IMR-90 (cell line): ENCODE measurements at regions not wholly inside any gene's neighbourhood (a gene's known extent, or its start where the extent isn't known, plus 50 kb on each side); places are given as distances from the start of the nearest gene placed in this dataset.

ENCODE experiments used
- ATAC-seq: fragments of 200-7000 bp; cut with Tn5 transposase; 2 replicates; pipeline ENCODE4 v1.9.1; 2020; ENCODE audit warnings: low read depth, mild to moderate bottlenecking, moderate library complexity
- BruUV-seq: library from RNA; stranded (reverse); fragments of 400-500 nt; replicated peaks from 2 replicates; lab custom pipeline; 2021; lab: Mats Ljungman, UMichigan
- CTCF ChIA-PET: fragments of 300-600 bp; formaldehyde crosslinking; extraction: SDS; loops from one replicate; lab custom pipeline; 2021; ENCODE audit warnings: antibody characterized with exemption; lab: Yijun Ruan, JAX
- POLR2A ChIA-PET: fragments of 300-600 bp; sonication (Branson Sonifier 250); formaldehyde crosslinking; loops from one replicate; lab custom pipeline; 2022; ENCODE audit warnings: antibody characterized with exemption; ENCODE audit not compliant: unreplicated experiment; lab: Charles Lee
- DNase-seq: peaks from one replicate; pipeline ENCODE4 v3.0.0; 2013
- H2AFZ ChIP-seq: replicated peaks from 2 replicates; pipeline ENCODE3; 2013; ENCODE audit warnings: low read length, mild to moderate bottlenecking; ENCODE audit not compliant: poor library complexity
- H2AK5ac ChIP-seq: 2 replicates; pipeline ENCODE4 v1.6.1; 2013; ENCODE audit warnings: low read depth, low read length, inconsistent platforms
- H2AK9ac ChIP-seq: replicated peaks from 2 replicates; pipeline ENCODE3; 2013; ENCODE audit warnings: mild to moderate bottlenecking, low read depth, low read length, moderate library complexity; ENCODE audit not compliant: poor library complexity
- H2BK120ac ChIP-seq: 2 replicates; pipeline ENCODE4 v1.6.1; 2013; ENCODE audit warnings: low read depth, low read length, inconsistent platforms
- H2BK15ac ChIP-seq: 3 replicates; pipeline ENCODE4 v1.6.1; 2013; ENCODE audit warnings: low read depth, low read length, inconsistent platforms
- H2BK20ac ChIP-seq: 2 replicates; pipeline ENCODE4 v1.6.1; 2013; ENCODE audit warnings: low read depth, mild to moderate bottlenecking, inconsistent platforms, low read length, moderate library complexity
- H2BK5ac ChIP-seq: 2 replicates; pipeline ENCODE4 v1.6.1; 2013; ENCODE audit warnings: mild to moderate bottlenecking, low read depth, low read length, inconsistent platforms; ENCODE audit not compliant: poor library complexity, severe bottlenecking
- H3K14ac ChIP-seq: replicated peaks from 2 replicates; pipeline ENCODE4 v1.6.1; 2013; ENCODE audit warnings: low read depth, low read length, inconsistent platforms
- H3K18ac ChIP-seq: 2 replicates; pipeline ENCODE4 v1.6.1; 2013; ENCODE audit warnings: low read depth, low read length, control low read depth
- H3K23ac ChIP-seq: 2 replicates; pipeline ENCODE4 v1.6.1; 2013; ENCODE audit warnings: low read depth, low read length, inconsistent platforms
- H3K27ac ChIP-seq: 2 replicates; pipeline ENCODE4 v1.5.1; 2013; ENCODE audit warnings: mild to moderate bottlenecking, control low read depth, low read length; ENCODE audit not compliant: insufficient read depth
- H3K27me3 ChIP-seq: 2 replicates; pipeline ENCODE4 v1.6.1; 2013; ENCODE audit warnings: low read length; ENCODE audit not compliant: control insufficient read depth, insufficient read depth
- H3K36me3 ChIP-seq: 2 replicates; pipeline ENCODE4 v1.6.1; 2013; ENCODE audit warnings: low read length, mixed read lengths; ENCODE audit not compliant: control insufficient read depth, insufficient read depth
- H3K4ac ChIP-seq: 2 replicates; pipeline ENCODE4 v1.6.1; 2013; ENCODE audit warnings: low read depth, low read length, inconsistent platforms
- H3K4me1 ChIP-seq: 2 replicates; pipeline ENCODE4 v1.6.1; 2013; ENCODE audit warnings: low read length, mixed read lengths; ENCODE audit not compliant: control insufficient read depth, insufficient read depth
- H3K4me2 ChIP-seq: 2 replicates; pipeline ENCODE4 v1.6.1; 2013; ENCODE audit warnings: low read depth, mild to moderate bottlenecking, control low read depth, low read length, moderate library complexity
- H3K4me3 ChIP-seq: 2 replicates; pipeline ENCODE4 v1.5.1; 2013; ENCODE audit warnings: low read depth, mild to moderate bottlenecking, control low read depth, low read length, moderate library complexity; ENCODE audit not compliant: insufficient read depth
- H3K56ac ChIP-seq: 2 replicates; pipeline ENCODE4 v1.6.1; 2013; ENCODE audit warnings: low read length, inconsistent platforms; ENCODE audit not compliant: insufficient read depth; ENCODE audit errors: extremely low read depth
- H3K79me1 ChIP-seq, 2 experiments: 2 replicates each; pipeline ENCODE4 v1.6.1; 2013; ENCODE audit warnings: low read length in 2 of 2, inconsistent platforms in 1 of 2, low read depth in 1 of 2
- H3K9ac ChIP-seq: 2 replicates; pipeline ENCODE4 v1.6.1; 2013; ENCODE audit warnings: low read depth, low read length, control low read depth
- H3K9me1 ChIP-seq: 2 replicates; pipeline ENCODE4 v1.6.1; 2013; ENCODE audit warnings: low read length, inconsistent platforms; ENCODE audit not compliant: insufficient read depth
- H3K9me3 ChIP-seq: 2 replicates; pipeline ENCODE4 v1.6.1; 2013; ENCODE audit warnings: low read length; ENCODE audit not compliant: control insufficient read depth, insufficient read depth
- H4K20me1 ChIP-seq: 2 replicates; pipeline ENCODE4 v1.6.1; 2013; ENCODE audit warnings: low read length, inconsistent platforms; ENCODE audit not compliant: insufficient read depth
- H4K5ac ChIP-seq: 2 replicates; pipeline ENCODE4 v1.6.1; 2013; ENCODE audit warnings: mild to moderate bottlenecking, low read depth, low read length, control low read depth
- H4K8ac ChIP-seq, 2 experiments: 2 replicates each; pipeline ENCODE4 v1.6.1; 2013; ENCODE audit warnings: low read depth in 2 of 2, low read length in 2 of 2, control low read depth in 1 of 2, inconsistent platforms in 1 of 2
- H4K91ac ChIP-seq: 2 replicates; pipeline ENCODE4 v1.6.1; 2013; ENCODE audit warnings: low read depth, low read length, inconsistent platforms; ENCODE audit not compliant: insufficient read depth
- BHLHE40 ChIP-seq: fragments of 150-350 bp; IDR thresholded peaks from 2 replicates; pipeline ENCODE4 v1.6.1; 2016; ENCODE audit warnings: mild to moderate bottlenecking, low read depth, low read length
- CEBPB ChIP-seq: IDR thresholded peaks from 2 replicates; pipeline ENCODE4 v1.6.1; 2012; ENCODE audit warnings: low read depth, low read length, improper control_type of control experiment
- CHD1 ChIP-seq: IDR thresholded peaks from 2 replicates; pipeline ENCODE4 v1.6.1; 2012; ENCODE audit warnings: low read depth, low read length, improper control_type of control experiment
- FOS ChIP-seq: fragments of 150-350 bp; IDR thresholded peaks from 2 replicates; pipeline ENCODE4 v1.6.1; 2016; ENCODE audit warnings: low read depth, low read length
- MAFK ChIP-seq: IDR thresholded peaks from 2 replicates; pipeline ENCODE4 v1.6.1; 2012; ENCODE audit warnings: low read depth, low read length, improper control_type of control experiment
- MAZ ChIP-seq: IDR thresholded peaks from 2 replicates; pipeline ENCODE4 v1.6.1; 2012; ENCODE audit warnings: low read depth, mild to moderate bottlenecking, low read length, improper control_type of control experiment, moderate library complexity, borderline replicate concordance
- MXI1 ChIP-seq: IDR thresholded peaks from 2 replicates; pipeline ENCODE4 v1.6.1; 2012; ENCODE audit warnings: low read depth, mild to moderate bottlenecking, low read length, moderate library complexity, borderline replicate concordance
- NFE2L2 ChIP-seq: fragments of 150-350 bp; IDR thresholded peaks from 2 replicates; pipeline ENCODE4 v1.6.1; 2016; ENCODE audit warnings: low read depth, mild to moderate bottlenecking, low read length
- POLR2A ChIP-seq: IDR thresholded peaks from 2 replicates; pipeline ENCODE4 v1.6.1; 2012; ENCODE audit warnings: mild to moderate bottlenecking, low read depth, low read length
- RAD21 ChIP-seq: IDR thresholded peaks from 2 replicates; pipeline ENCODE4 v1.6.1; 2012; ENCODE audit warnings: low read length, improper control_type of control experiment
- RCOR1 ChIP-seq: IDR thresholded peaks from 2 replicates; pipeline ENCODE4 v1.6.1; 2012; ENCODE audit warnings: mild to moderate bottlenecking, low read length, improper control_type of control experiment; ENCODE audit not compliant: insufficient replicate concordance
- RFX5 ChIP-seq: IDR thresholded peaks from 2 replicates; pipeline ENCODE4 v1.8.0; 2012; ENCODE audit warnings: low read depth, mild to moderate bottlenecking, low read length, moderate library complexity
- SMC3 ChIP-seq: fragments of 150-350 bp; IDR thresholded peaks from 2 replicates; pipeline ENCODE4 v1.6.1; 2016; ENCODE audit warnings: low read depth, mild to moderate bottlenecking, antibody characterized with exemption, low read length, moderate library complexity
- WGBS, 2 experiments: methylation state at CpG; one replicate each; pipeline versions ENCODE4 v1.1.5 to v1.1.7; 2013; ENCODE audit warnings: missing lambda C conversion rate in 2 of 2; ENCODE audit not compliant: insufficient read length in 1 of 2; ENCODE audit errors: extremely low coverage in 2 of 2; 5-methylcytosine and 5-hydroxymethylcytosine counted together
- dilution Hi-C: fragments of 300-500 bp; cut with HindIII; formaldehyde crosslinking; loops from one replicate; pipeline ENCODE4 v1.14.3; 2018; ENCODE audit warnings: low sequenced_read_pairs; ENCODE audit not compliant: unreplicated experiment
- in situ Hi-C: fragments of 300-500 bp; cut with MboI; formaldehyde crosslinking; loops from 3 replicates; pipeline ENCODE4 v1.14.3; 2019; ENCODE audit warnings: low sequenced_read_pairs, inconsistent platforms, mixed read lengths
- intact Hi-C: fragments of 100-400 bp; cut with micrococcal nuclease; formaldehyde crosslinking; loops from 2 replicates; pipeline ENCODE4 v1.10.0; 2022
- TF ChIP-seq, protein P1 (sequence below): fragments of 150-350 bp; IDR thresholded peaks from 2 replicates; pipeline ENCODE4 v1.6.1; 2017; ENCODE audit warnings: mild to moderate bottlenecking, antibody characterized with exemption, low read length, low read depth
- TF ChIP-seq, protein P2 (sequence below): fragments of 150-350 bp; IDR thresholded peaks from 2 replicates; pipeline ENCODE4 v1.6.1; 2016; ENCODE audit warnings: low read depth, mild to moderate bottlenecking, low read length, moderate library complexity, borderline replicate concordance
- TF ChIP-seq, protein P3 (sequence below): conservative IDR thresholded peaks from 2 replicates; pipeline ENCODE4 v1.5.1; 2012; ENCODE audit warnings: mild to moderate bottlenecking, low read depth, low read length, improper control_type of control experiment

DNA sequence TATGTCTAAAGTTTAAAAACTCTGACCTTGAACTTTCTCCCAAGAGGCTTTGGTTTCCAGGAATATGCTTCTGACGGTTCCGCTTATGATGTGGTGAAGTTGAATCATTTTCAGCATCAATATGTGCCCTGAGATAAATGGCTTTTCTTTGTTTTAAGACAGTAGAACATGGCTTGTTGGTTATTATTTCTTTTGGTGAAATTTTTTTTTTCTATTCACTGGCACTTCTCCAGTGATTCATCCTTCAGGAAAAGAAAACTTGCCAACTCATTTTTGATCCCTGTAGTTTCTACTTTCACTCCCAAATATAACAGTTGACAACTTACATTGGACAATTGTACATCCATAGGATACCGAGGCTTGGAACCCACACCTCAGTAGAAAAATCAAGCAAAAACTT, 1301.2 kb upstream of the FLRT2 start:
- ATAC-seq (no peak), DNase-seq (peak; percentile 2)
- Histone ChIP-seq H3K9ac (no peak overlapping the region), H2AK5ac (no peak overlapping the region), H2BK120ac (no peak overlapping the region), H4K91ac (no peak overlapping the region), H3K36me3 (no peaks in the 10 kb centered on the region), H3K23ac (no peak overlapping the region), H2BK15ac (no peak overlapping the region), H3K18ac (no peak overlapping the region), H3K4me3 (no peak overlapping the region), H4K8ac (no peak overlapping the region), H3K27me3 (no peaks in the 10 kb centered on the region), H4K5ac (no peak overlapping the region), H3K4me1 (no peaks in the 10 kb centered on the region), H2BK5ac (no peak overlapping the region), H3K14ac (no peak overlapping the region), H3K79me1 (no peaks in the 10 kb centered on the region), H2AK9ac (no peak overlapping the region), H3K4ac (no peak overlapping the region), H3K9me3 (no peaks in the 10 kb centered on the region), H2BK20ac (no peak overlapping the region), H3K9me1 (no peaks in the 10 kb centered on the region), H2AFZ (no peak overlapping the region), H3K27ac (no peak overlapping the region), H3K4me2 (no peak overlapping the region), H3K56ac (no peak overlapping the region), H4K20me1 (no peaks in the 10 kb centered on the region)
- POLR2A ChIA-PET, result no interaction called here
- no CpG with 5 or more reads among the region's 3 CpGs for WGBS, 2 experiments
- BruUV-seq, result no TSS peak
- CTCF ChIA-PET, result no interaction called here
- in situ Hi-C loops (no loop called here), dilution Hi-C loops (no loop called here), intact Hi-C loops (no loop called here)
- TF ChIP-seq RAD21 (no peak), POLR2A (no peak), BHLHE40 (no peak), SMC3 (no peak), MXI1 (no peak), MAZ (no peak), RCOR1 (no peak), CHD1 (no peak), CEBPB (no peak), RFX5 (no peak), MAFK (no peak), NFE2L2 (no peak), FOS (no peak)
- TF ChIP-seq, protein P1, sequence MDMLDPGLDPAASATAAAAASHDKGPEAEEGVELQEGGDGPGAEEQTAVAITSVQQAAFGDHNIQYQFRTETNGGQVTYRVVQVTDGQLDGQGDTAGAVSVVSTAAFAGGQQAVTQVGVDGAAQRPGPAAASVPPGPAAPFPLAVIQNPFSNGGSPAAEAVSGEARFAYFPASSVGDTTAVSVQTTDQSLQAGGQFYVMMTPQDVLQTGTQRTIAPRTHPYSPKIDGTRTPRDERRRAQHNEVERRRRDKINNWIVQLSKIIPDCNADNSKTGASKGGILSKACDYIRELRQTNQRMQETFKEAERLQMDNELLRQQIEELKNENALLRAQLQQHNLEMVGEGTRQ, result no peak
- TF ChIP-seq, protein P2, sequence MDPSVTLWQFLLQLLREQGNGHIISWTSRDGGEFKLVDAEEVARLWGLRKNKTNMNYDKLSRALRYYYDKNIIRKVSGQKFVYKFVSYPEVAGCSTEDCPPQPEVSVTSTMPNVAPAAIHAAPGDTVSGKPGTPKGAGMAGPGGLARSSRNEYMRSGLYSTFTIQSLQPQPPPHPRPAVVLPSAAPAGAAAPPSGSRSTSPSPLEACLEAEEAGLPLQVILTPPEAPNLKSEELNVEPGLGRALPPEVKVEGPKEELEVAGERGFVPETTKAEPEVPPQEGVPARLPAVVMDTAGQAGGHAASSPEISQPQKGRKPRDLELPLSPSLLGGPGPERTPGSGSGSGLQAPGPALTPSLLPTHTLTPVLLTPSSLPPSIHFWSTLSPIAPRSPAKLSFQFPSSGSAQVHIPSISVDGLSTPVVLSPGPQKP, result no peak
- TF ChIP-seq, protein P3, sequence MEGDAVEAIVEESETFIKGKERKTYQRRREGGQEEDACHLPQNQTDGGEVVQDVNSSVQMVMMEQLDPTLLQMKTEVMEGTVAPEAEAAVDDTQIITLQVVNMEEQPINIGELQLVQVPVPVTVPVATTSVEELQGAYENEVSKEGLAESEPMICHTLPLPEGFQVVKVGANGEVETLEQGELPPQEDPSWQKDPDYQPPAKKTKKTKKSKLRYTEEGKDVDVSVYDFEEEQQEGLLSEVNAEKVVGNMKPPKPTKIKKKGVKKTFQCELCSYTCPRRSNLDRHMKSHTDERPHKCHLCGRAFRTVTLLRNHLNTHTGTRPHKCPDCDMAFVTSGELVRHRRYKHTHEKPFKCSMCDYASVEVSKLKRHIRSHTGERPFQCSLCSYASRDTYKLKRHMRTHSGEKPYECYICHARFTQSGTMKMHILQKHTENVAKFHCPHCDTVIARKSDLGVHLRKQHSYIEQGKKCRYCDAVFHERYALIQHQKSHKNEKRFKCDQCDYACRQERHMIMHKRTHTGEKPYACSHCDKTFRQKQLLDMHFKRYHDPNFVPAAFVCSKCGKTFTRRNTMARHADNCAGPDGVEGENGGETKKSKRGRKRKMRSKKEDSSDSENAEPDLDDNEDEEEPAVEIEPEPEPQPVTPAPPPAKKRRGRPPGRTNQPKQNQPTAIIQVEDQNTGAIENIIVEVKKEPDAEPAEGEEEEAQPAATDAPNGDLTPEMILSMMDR, result no peak
